H1 (cell line): ENCODE measurements at regions not wholly inside any gene's neighbourhood (a gene's known extent, or its start where the extent isn't known, plus 50 kb on each side); places are given as distances from the start of the nearest gene placed in this dataset.

Experiments
- CTCF ChIA-PET: fragments of 300-600 bp; sonication (Branson Sonifier 250); formaldehyde crosslinking; loops from one replicate; lab custom pipeline; 2021; ENCODE audit not compliant: partially characterized antibody; lab: Charles Lee
- POLR2A ChIA-PET: fragments of 300-600 bp; sonication (Branson Sonifier 250); formaldehyde crosslinking; loops from one replicate; lab custom pipeline; 2021; ENCODE audit warnings: inconsistent platforms; ENCODE audit not compliant: partially characterized antibody; lab: Charles Lee
- DNase-seq, 2 experiments: peaks; one replicate each; pipeline versions ENCODE4 v3.0.0 to v3.0.0-alpha.2; 2010 to 2022; ENCODE audit warnings: low spot score in 2 of 2, low read depth in 1 of 2, mixed read lengths in 1 of 2
- FAIRE-seq: peaks from 2 replicates; lab custom pipeline; 2011; peaks lifted over from hg19 to GRCh38; lab: Jason Lieb, UNC
- H2AFZ ChIP-seq: 2 replicates; pipeline ENCODE4 v1.8.1; 2012; ENCODE audit warnings: low read length, inconsistent platforms
- H2AK5ac ChIP-seq: 2 replicates; pipeline ENCODE4 v1.6.1; 2013; ENCODE audit warnings: low read depth, low read length
- H2BK120ac ChIP-seq: replicated peaks from 2 replicates; pipeline ENCODE3; 2013; ENCODE audit warnings: low read depth, low read length, inconsistent platforms
- H2BK12ac ChIP-seq: 2 replicates; pipeline ENCODE4 v1.6.1; 2013; ENCODE audit warnings: low read depth, low read length
- H2BK15ac ChIP-seq: 2 replicates; pipeline ENCODE4 v1.6.1; 2013; ENCODE audit warnings: low read length
- H2BK20ac ChIP-seq: 2 replicates; pipeline ENCODE4 v1.6.1; 2013; ENCODE audit warnings: low read length
- H2BK5ac ChIP-seq: 2 replicates; pipeline ENCODE4 v1.6.1; 2013; ENCODE audit warnings: low read depth, low read length
- H3K14ac ChIP-seq: 2 replicates; pipeline ENCODE4 v1.6.1; 2013; ENCODE audit warnings: inconsistent platforms; ENCODE audit not compliant: insufficient read length
- H3K18ac ChIP-seq: 2 replicates; pipeline ENCODE4 v1.6.1; 2013; ENCODE audit warnings: low read length; ENCODE audit errors: extremely low read depth
- H3K23ac ChIP-seq: 2 replicates; pipeline ENCODE4 v1.6.1; 2013; ENCODE audit warnings: inconsistent platforms; ENCODE audit not compliant: insufficient read length
- H3K23me2 ChIP-seq: 2 replicates; pipeline ENCODE4 v1.6.1; 2013; ENCODE audit warnings: low read depth, low read length
- H3K27ac ChIP-seq: 2 replicates; pipeline ENCODE4 v1.6.1; 2011; ENCODE audit warnings: low read depth, low read length, inconsistent platforms
- H3K27me3 ChIP-seq, 4 experiments: replicated peaks in 1 of 4; 1 replicate in 1 of 4; 2 replicates in 3 of 4; pipeline versions ENCODE4 v1.6.1 to v1.8.1; 2011 to 2013; ENCODE audit warnings: low read length in 3 of 4, mild to moderate bottlenecking in 3 of 4, inconsistent platforms in 2 of 4, mixed read lengths in 2 of 4, moderate library complexity in 1 of 4; ENCODE audit not compliant: control insufficient read depth in 3 of 4, insufficient read depth in 3 of 4; ENCODE audit errors: extremely low read depth in 1 of 4
- H3K36me3 ChIP-seq, 4 experiments: 2 replicates each; pipeline versions ENCODE4 v1.6.1 to v1.8.1; 2011 to 2013; ENCODE audit warnings: mild to moderate bottlenecking in 4 of 4, low read length in 3 of 4, moderate library complexity in 2 of 4, control low read depth in 1 of 4, inconsistent platforms in 1 of 4; ENCODE audit not compliant: insufficient read depth in 4 of 4, control insufficient read depth in 2 of 4
- H3K4ac ChIP-seq: replicated peaks from 2 replicates; pipeline ENCODE3; 2013; ENCODE audit warnings: low read length, low read depth, mixed read lengths, inconsistent platforms; ENCODE audit not compliant: insufficient read length
- H3K4me1 ChIP-seq, 4 experiments: replicated peaks in 1 of 4; 1 replicate in 1 of 4; 2 replicates in 3 of 4; pipeline versions ENCODE4 v1.6.1 to v1.8.1; 2011 to 2013; ENCODE audit warnings: low read length in 3 of 4, inconsistent platforms in 2 of 4, mixed read lengths in 1 of 4; ENCODE audit not compliant: insufficient read depth in 4 of 4, control insufficient read depth in 3 of 4
- H3K4me2 ChIP-seq, 2 experiments: 2 replicates each; pipeline versions ENCODE4 v1.6.1 to v1.8.1; 2011 to 2013; ENCODE audit warnings: low read depth in 2 of 2, low read length in 2 of 2, control low read depth in 1 of 2, inconsistent platforms in 1 of 2, mild to moderate bottlenecking in 1 of 2; ENCODE audit not compliant: insufficient read depth in 1 of 2
- H3K4me3 ChIP-seq, 4 experiments: fragments of 200-600, 300-600 bp in 1 of 4; sonication (generic), shearing (Covaris generic), sonication (Bioruptor Twin) in 1 of 4; 2 replicates each; pipeline versions ENCODE4 v1.5.1 to v1.8.1; 2011 to 2016; ENCODE audit warnings: low read length in 4 of 4, low read depth in 3 of 4, control low read depth in 2 of 4, inconsistent platforms in 2 of 4, mild to moderate bottlenecking in 2 of 4, mixed read lengths in 1 of 4, moderate library complexity in 1 of 4; ENCODE audit not compliant: insufficient read depth in 2 of 4; ENCODE audit errors: extremely low read depth in 1 of 4
- H3K56ac ChIP-seq: replicated peaks from 2 replicates; pipeline ENCODE3; 2013; ENCODE audit warnings: low read depth, mild to moderate bottlenecking, mixed read lengths, low read length, inconsistent platforms; ENCODE audit not compliant: insufficient read length
- H3K79me1 ChIP-seq: 2 replicates; pipeline ENCODE4 v1.6.1; 2013; ENCODE audit warnings: low read depth, low read length, control low read depth
- H3K79me2 ChIP-seq, 2 experiments: 2 replicates each; pipeline versions ENCODE4 v1.6.1 to v1.8.1; 2012 to 2013; ENCODE audit warnings: low read length in 2 of 2, mild to moderate bottlenecking in 2 of 2, inconsistent platforms in 1 of 2; ENCODE audit not compliant: insufficient read depth in 2 of 2, control insufficient read depth in 1 of 2
- H3K9ac ChIP-seq, 4 experiments: replicated peaks in 1 of 4; 1 replicate in 1 of 4; 2 replicates in 3 of 4; pipeline versions ENCODE4 v1.6.1 to v1.8.1; 2011 to 2013; ENCODE audit warnings: low read depth in 3 of 4, low read length in 3 of 4, control low read depth in 2 of 4, mild to moderate bottlenecking in 2 of 4, moderate library complexity in 2 of 4, inconsistent platforms in 1 of 4; ENCODE audit errors: extremely low read depth in 1 of 4
- H3K9me3 ChIP-seq, 2 experiments: 2 replicates each; pipeline versions ENCODE4 v1.6.1 to v1.8.1; 2012 to 2013; ENCODE audit warnings: mild to moderate bottlenecking in 2 of 2, moderate library complexity in 2 of 2, control low read depth in 1 of 2, inconsistent platforms in 1 of 2, low read depth in 1 of 2, low read length in 1 of 2, mixed read lengths in 1 of 2; ENCODE audit not compliant: insufficient read depth in 2 of 2
- H4K20me1 ChIP-seq, 2 experiments: replicated peaks in 1 of 2; 2 replicates each; pipeline versions ENCODE3 to v1.8.1; 2011 to 2013; ENCODE audit warnings: inconsistent platforms in 2 of 2, low read length in 2 of 2, mild to moderate bottlenecking in 1 of 2; ENCODE audit not compliant: insufficient read depth in 2 of 2, control insufficient read depth in 1 of 2
- H4K5ac ChIP-seq: 2 replicates; pipeline ENCODE4 v1.6.1; 2013; ENCODE audit warnings: low read length, low read depth, mixed read lengths, inconsistent platforms; ENCODE audit not compliant: insufficient read length
- H4K8ac ChIP-seq: 2 replicates; pipeline ENCODE4 v1.8.0; 2013; ENCODE audit warnings: mild to moderate bottlenecking, moderate library complexity, low read length, inconsistent platforms; ENCODE audit not compliant: insufficient read depth; ENCODE audit errors: extremely low read depth
- H4K91ac ChIP-seq: replicated peaks from 2 replicates; pipeline ENCODE3; 2013; ENCODE audit warnings: low read length, mixed read lengths, inconsistent platforms; ENCODE audit not compliant: insufficient read length
- BCL11A ChIP-seq, 2 experiments: IDR thresholded peaks; one replicate each; pipeline ENCODE4 v1.6.1; 2011; ENCODE audit warnings: low read depth in 2 of 2, low read length in 2 of 2, mild to moderate bottlenecking in 2 of 2
- CHD1 ChIP-seq: IDR thresholded peaks from 2 replicates; pipeline ENCODE4 v1.6.1; 2012; ENCODE audit warnings: low read depth, low read length, improper control_type of control experiment
- CREB1 ChIP-seq: IDR thresholded peaks from 2 replicates; pipeline ENCODE4 v1.6.1; 2012; ENCODE audit warnings: inconsistent platforms
- EP300 ChIP-seq, 2 experiments: IDR thresholded peaks; 1 replicate in 1 of 2; 2 replicates in 1 of 2; pipeline ENCODE4 v1.6.1; 2011 to 2012; ENCODE audit warnings: low read depth in 2 of 2, low read length in 2 of 2, mild to moderate bottlenecking in 2 of 2, borderline replicate concordance in 1 of 2, inconsistent platforms in 1 of 2, moderate library complexity in 1 of 2
- HDAC2 ChIP-seq, 2 experiments: fragments of 300-600 bp in 1 of 2; sonication (generic) in 1 of 2; IDR thresholded peaks; 2 replicates each; pipeline ENCODE4 v1.6.1; 2011 to 2012; ENCODE audit warnings: low read depth in 2 of 2, low read length in 2 of 2, mild to moderate bottlenecking in 2 of 2, moderate library complexity in 2 of 2, borderline replicate concordance in 1 of 2, inconsistent platforms in 1 of 2
- KDM1A ChIP-seq: fragments of 200-600, 300-600 bp; sonication (generic); IDR thresholded peaks from 2 replicates; pipeline ENCODE4 v1.7.1; 2016; ENCODE audit warnings: mild to moderate bottlenecking, low read length, borderline replicate concordance
- PHF8 ChIP-seq: fragments of 200-600 bp; sonication (generic); conservative IDR thresholded peaks from 2 replicates; pipeline ENCODE4 v1.7.1; 2012; ENCODE audit warnings: low read depth, mild to moderate bottlenecking, inconsistent platforms, low read length, moderate library complexity
- POLR2A ChIP-seq, 2 experiments: IDR thresholded peaks; 1 replicate in 1 of 2; 2 replicates in 1 of 2; pipeline ENCODE4 v1.6.1; 2011; ENCODE audit warnings: low read depth in 2 of 2, low read length in 2 of 2, mild to moderate bottlenecking in 2 of 2; ENCODE audit errors: control extremely low read depth in 1 of 2
- POU5F1 ChIP-seq: IDR thresholded peaks from 2 replicates; pipeline ENCODE4 v1.6.1; 2011; ENCODE audit warnings: low read depth, mild to moderate bottlenecking, low read length, moderate library complexity
- RBBP5 ChIP-seq: IDR thresholded peaks from 2 replicates; pipeline ENCODE4 v1.7.1; 2012; ENCODE audit warnings: low read depth, mild to moderate bottlenecking, inconsistent platforms, low read length, moderate library complexity, borderline replicate concordance
- TAF1 ChIP-seq: IDR thresholded peaks from 2 replicates; pipeline ENCODE4 v1.6.1; 2011; ENCODE audit warnings: mild to moderate bottlenecking, low read depth, low read length
- USF2 ChIP-seq: IDR thresholded peaks from 2 replicates; pipeline ENCODE4 v1.6.1; 2011; ENCODE audit warnings: low read length, improper control_type of control experiment
- YY1 ChIP-seq: IDR thresholded peaks from 2 replicates; pipeline ENCODE4 v1.6.1; 2011; ENCODE audit warnings: low read depth, mild to moderate bottlenecking, low read length
- ZNF274 ChIP-seq: IDR thresholded peaks from 2 replicates; pipeline ENCODE4 v1.7.0; 2012; ENCODE audit warnings: low read length, borderline replicate concordance; ENCODE audit errors: extremely low read depth
- WGBS, 2 experiments: shearing (Covaris generic) in 1 of 2; methylation state at CpG; one replicate each; pipeline versions ENCODE4 v1.1.6 to v1.1.7; 2013 to 2015; ENCODE audit warnings: low lambda C conversion rate in 2 of 2, mixed read lengths in 2 of 2, inconsistent platforms in 1 of 2, low coverage in 1 of 2, missing lambda C conversion rate in 1 of 2; ENCODE audit not compliant: insufficient replicate concordance in 2 of 2, insufficient coverage in 1 of 2, insufficient read length in 1 of 2; ENCODE audit errors: extremely low coverage in 1 of 2, missing lambda C conversion rate in 1 of 2; 5-methylcytosine and 5-hydroxymethylcytosine counted together

- H4K5ac ChIP-seq: no peak overlapping the region
- no peak overlapping the region for H3K23ac ChIP-seq
- no peak overlapping the region for H2BK5ac ChIP-seq
- FAIRE-seq: no peak
- CTCF ChIA-PET: interaction anchor here (0.6 kb wide), 1 partner anchor 449 kb away, joined by 3 read pairs; no protein-coding TSS in a partner anchor
- H3K4me2 ChIP-seq: no peak overlapping the region
- H2AFZ ChIP-seq: no peak overlapping the region
- H4K8ac ChIP-seq: no peak overlapping the region
- no peak overlapping the region for H2BK12ac ChIP-seq
- H2BK15ac ChIP-seq: no peak overlapping the region
- H3K4me1 ChIP-seq: no peaks in the 10 kb centered on the region
- no peak overlapping the region for H3K4me3 ChIP-seq
- no peaks in the 10 kb centered on the region for H3K9me3 ChIP-seq
- WGBS, 2 experiments: 90% methylated on average over 4 of the region's 4 CpGs; no CpG with 5 or more reads in 1 of the 2 experiments
- H4K91ac ChIP-seq: no peak overlapping the region
- no peak overlapping the region for H3K4ac ChIP-seq
- no peaks in the 10 kb centered on the region for H3K27me3 ChIP-seq
- H3K36me3 ChIP-seq: no peaks in the 10 kb centered on the region
- H3K23me2 ChIP-seq: no peaks in the 10 kb centered on the region
- no peaks in the 10 kb centered on the region for H3K79me1 ChIP-seq
- no peak overlapping the region for H3K18ac ChIP-seq
- H2AK5ac ChIP-seq: no peak overlapping the region
- no peaks in the 10 kb centered on the region for H3K79me2 ChIP-seq
- no peak overlapping the region for H3K27ac ChIP-seq
- no peak overlapping the region for H2BK120ac ChIP-seq
- no peak overlapping the region for H2BK20ac ChIP-seq
- no peak overlapping the region for H3K9ac ChIP-seq
- DNase-seq: no peak
- POLR2A ChIA-PET: no interaction called here
- no peak overlapping the region for H3K56ac ChIP-seq
- H3K14ac ChIP-seq: no peak overlapping the region
- no peaks in the 10 kb centered on the region for H4K20me1 ChIP-seq
- no peak for TF ChIP-seq HDAC2 (IDR thresholded peaks at IDR 0.05; ENCODE audit: borderline replicate concordance in 1 of 2, low read depth in 2 of 2, low read length in 2 of 2)
- TF ChIP-seq RBBP5: no peak
- no peak for TF ChIP-seq POU5F1
- TF ChIP-seq CREB1: no peak
- no peak for TF ChIP-seq ZNF274
- TF ChIP-seq POLR2A (IDR thresholded peaks at IDR 0.05; ENCODE audit: control extremely low read depth in 1 of 2, low read depth in 2 of 2, low read length in 2 of 2): no peak
- TF ChIP-seq KDM1A: no peak
- TF ChIP-seq EP300 (IDR thresholded peaks at IDR 0.05; ENCODE audit: borderline replicate concordance in 1 of 2, low read depth in 2 of 2, low read length in 2 of 2): no peak
- TF ChIP-seq PHF8: no peak
- no peak for TF ChIP-seq TAF1
- TF ChIP-seq BCL11A (IDR thresholded peaks at IDR 0.05; ENCODE audit: low read depth in 2 of 2, low read length in 2 of 2): no peak
- TF ChIP-seq USF2: no peak
- no peak for TF ChIP-seq YY1
- TF ChIP-seq CHD1: no peak
Observed at GRCh38 chr18:1458547-1458946, 553.9 kb downstream of the ADCYAP1 start.
